Erythroblast (primary cell): ENCODE measurements at regions not wholly inside any gene's neighbourhood (a gene's known extent, or its start where the extent isn't known, plus 50 kb on each side); places are given as distances from the start of the nearest gene placed in this dataset.

Experiments used
- GATA1 ChIP-seq: IDR thresholded peaks from 2 replicates; pipeline ENCODE4 v1.6.1; 2011; ENCODE audit warnings: low read depth, mild to moderate bottlenecking, control low read depth, low read length, moderate library complexity
- POLR2A ChIP-seq: IDR thresholded peaks from 2 replicates; pipeline ENCODE4 v1.6.1; 2011; ENCODE audit warnings: mild to moderate bottlenecking, low read length

- TF ChIP-seq POLR2A (no peak), GATA1 (no peak)
Observed at GRCh38 chr14:59091404-59091803, 97.1 kb upstream of the DAAM1 start.
